Activated CD4-positive, alpha-beta T cell treated with anti-CD3 and anti-CD28 coated beads for 1 hour (primary cell): ENCODE measurements at regions not wholly inside any gene's neighbourhood (a gene's known extent, or its start where the extent isn't known, plus 50 kb on each side); places are given as distances from the start of the nearest gene placed in this dataset.

Experiments
- DNase-seq: peaks from one replicate; pipeline ENCODE4 v3.0.0-alpha.2; 2020

- DNase-seq = no peak
Measured at GRCh38 chr9:91141407-91141965, 220.2 kb downstream of the AUH start.

GRCh38 chr9:91143162-91143561 is 218.6 kb downstream of the AUH start:
- no peak for DNase-seq

- DNase-seq = no peak
Measured at GRCh38 chr9:91143642-91144041, 218.1 kb downstream of the AUH start.

- DNase-seq = no peak
Measured at GRCh38 chr9:91144769-91145168, 216.9 kb downstream of the AUH start.

GRCh38 chr9:91145496-91145895 is 216.2 kb downstream of the AUH start:
- no peak for DNase-seq

GRCh38 chr9:91146391-91147019 is 215.2 kb downstream of the AUH start:
- DNase-seq = no peak

GRCh38 chr9:91147079-91147708 is 214.5 kb downstream of the AUH start:
- no peak for DNase-seq

- DNase-seq = no peak
Measured at GRCh38 chr9:91148306-91148705, 213.4 kb downstream of the AUH start.

GRCh38 chr9:91150273-91150997 is 211.3 kb downstream of the AUH start:
- no peak for DNase-seq

GRCh38 chr9:91150998-91151717 is 210.6 kb downstream of the AUH start:
- DNase-seq = no peak

- no peak for DNase-seq
Measured at GRCh38 chr9:91151718-91152095, 210.0 kb downstream of the AUH start.

- DNase-seq = no peak
Measured at GRCh38 chr9:91154686-91155085, 207.0 kb downstream of the AUH start.

- DNase-seq = no peak
Measured at GRCh38 chr9:91155181-91155580, 206.5 kb downstream of the AUH start.

- DNase-seq = no peak
Measured at GRCh38 chr9:91155746-91156376, 205.9 kb downstream of the AUH start.

- no peak for DNase-seq
Measured at GRCh38 chr9:91156451-91157234, 205.1 kb downstream of the AUH start.

GRCh38 chr9:91157883-91158282 is 203.8 kb downstream of the AUH start:
- no peak for DNase-seq

GRCh38 chr9:91158286-91158685 is 203.4 kb downstream of the AUH start:
- DNase-seq = no peak

- no peak for DNase-seq
Measured at GRCh38 chr9:91158946-91159345, 202.8 kb downstream of the AUH start.

GRCh38 chr9:91159664-91160121 is 202.0 kb downstream of the AUH start:
- DNase-seq = no peak

GRCh38 chr9:91160181-91160580 is 201.5 kb downstream of the AUH start:
- DNase-seq = no peak

GRCh38 chr9:91160599-91161464 is 200.9 kb downstream of the AUH start:
- DNase-seq = no peak
